ENCODE measurements at regions not wholly inside any gene's neighbourhood (a gene's known extent, or its start where the extent isn't known, plus 50 kb on each side); places are given as distances from the start of the nearest gene placed in this dataset.

GRCh38 chr18:61756244-61756643 lies 136.6 kb downstream of the RNF152 start:
- H3K36me3 Mint-ChIP-seq (ENCODE audit: unreplicated experiment), result no peaks in the 10 kb centered on the region
- peaks cover 1% of the 10 kb centered on the region for H3K4me1 Mint-ChIP-seq (ENCODE audit: unreplicated experiment)
- TF ChIP-seq CTCF (IDR thresholded peaks at IDR 0.05), result no peak
- no peak for DNase-seq (ENCODE audit: extremely low spot score, unreplicated experiment)
- H3K9me3 Mint-ChIP-seq (ENCODE audit: unreplicated experiment), result no peaks in the 10 kb centered on the region
- H3K27ac Mint-ChIP-seq (ENCODE audit: unreplicated experiment), result no peak overlapping the region
- no peak overlapping the region for H3K4me3 Mint-ChIP-seq (ENCODE audit: unreplicated experiment)
- H3K27me3 Mint-ChIP-seq (ENCODE audit: unreplicated experiment), result no peaks in the 10 kb centered on the region

- H3K9me3 Mint-ChIP-seq (ENCODE audit: unreplicated experiment), result no peaks in the 10 kb centered on the region
- no peak overlapping the region for H3K27ac Mint-ChIP-seq (ENCODE audit: unreplicated experiment)
- no peak overlapping the region for H3K4me3 Mint-ChIP-seq (ENCODE audit: unreplicated experiment)
- no peak for TF ChIP-seq CTCF (IDR thresholded peaks at IDR 0.05)
- no peaks in the 10 kb centered on the region for H3K36me3 Mint-ChIP-seq (ENCODE audit: unreplicated experiment)
- no peaks in the 10 kb centered on the region for H3K4me1 Mint-ChIP-seq (ENCODE audit: unreplicated experiment)
- no peaks in the 10 kb centered on the region for H3K27me3 Mint-ChIP-seq (ENCODE audit: unreplicated experiment)
- no peak for DNase-seq (ENCODE audit: extremely low spot score, unreplicated experiment)
These were observed 137.3 kb downstream of the RNF152 start for GRCh38 chr18:61755555-61755954.

- no peaks in the 10 kb centered on the region for H3K36me3 Mint-ChIP-seq (ENCODE audit: unreplicated experiment)
- no peaks in the 10 kb centered on the region for H3K9me3 Mint-ChIP-seq (ENCODE audit: unreplicated experiment)
- no peak overlapping the region for H3K4me3 Mint-ChIP-seq (ENCODE audit: unreplicated experiment)
- no peaks in the 10 kb centered on the region for H3K4me1 Mint-ChIP-seq (ENCODE audit: unreplicated experiment)
- no peaks in the 10 kb centered on the region for H3K27me3 Mint-ChIP-seq (ENCODE audit: unreplicated experiment)
- no peak for DNase-seq (ENCODE audit: extremely low spot score, unreplicated experiment)
- TF ChIP-seq CTCF (IDR thresholded peaks at IDR 0.05), result no peak
- no peak overlapping the region for H3K27ac Mint-ChIP-seq (ENCODE audit: unreplicated experiment)
These were observed 138.7 kb downstream of the RNF152 start for GRCh38 chr18:61754039-61754583.

- H3K27ac Mint-ChIP-seq (ENCODE audit: unreplicated experiment), result no peak overlapping the region
- H3K4me3 Mint-ChIP-seq (ENCODE audit: unreplicated experiment), result no peak overlapping the region
- TF ChIP-seq CTCF (IDR thresholded peaks at IDR 0.05), result no peak
- no peaks in the 10 kb centered on the region for H3K9me3 Mint-ChIP-seq (ENCODE audit: unreplicated experiment)
- H3K36me3 Mint-ChIP-seq (ENCODE audit: unreplicated experiment), result no peaks in the 10 kb centered on the region
- no peaks in the 10 kb centered on the region for H3K4me1 Mint-ChIP-seq (ENCODE audit: unreplicated experiment)
- no peak for DNase-seq (ENCODE audit: extremely low spot score, unreplicated experiment)
- H3K27me3 Mint-ChIP-seq (ENCODE audit: unreplicated experiment), result no peaks in the 10 kb centered on the region
These were observed 139.4 kb downstream of the RNF152 start for GRCh38 chr18:61753373-61753772.

GRCh38 chr18:61752973-61753372 lies 139.8 kb downstream of the RNF152 start:
- H3K4me1 Mint-ChIP-seq (ENCODE audit: unreplicated experiment), result no peaks in the 10 kb centered on the region
- no peak for TF ChIP-seq CTCF (IDR thresholded peaks at IDR 0.05)
- H3K36me3 Mint-ChIP-seq (ENCODE audit: unreplicated experiment), result no peaks in the 10 kb centered on the region
- H3K27ac Mint-ChIP-seq (ENCODE audit: unreplicated experiment), result no peak overlapping the region
- H3K9me3 Mint-ChIP-seq (ENCODE audit: unreplicated experiment), result no peaks in the 10 kb centered on the region
- no peak overlapping the region for H3K4me3 Mint-ChIP-seq (ENCODE audit: unreplicated experiment)
- no peaks in the 10 kb centered on the region for H3K27me3 Mint-ChIP-seq (ENCODE audit: unreplicated experiment)
- no peak for DNase-seq (ENCODE audit: extremely low spot score, unreplicated experiment)

Data from osteocyte (in vitro differentiated cells).